SK-N-SH (cell line): ENCODE measurements at regions not wholly inside any gene's neighbourhood (a gene's known extent, or its start where the extent isn't known, plus 50 kb on each side); places are given as distances from the start of the nearest gene placed in this dataset.

ENCODE experiments used
- CTCF ChIA-PET: fragments of 300-600, 350-600 bp; formaldehyde crosslinking; extraction: SDS; loops from one replicate; lab custom pipeline; 2021; lab: Yijun Ruan, JAX
- POLR2A ChIA-PET: fragments of 350-600 bp; sonication (Branson Sonifier 250); formaldehyde crosslinking; extraction: SDS; loops from one replicate; lab custom pipeline; 2020; ENCODE audit warnings: antibody characterized with exemption, inconsistent platforms; lab: Yijun Ruan, JAX
- DNase-seq: peaks from one replicate; pipeline ENCODE4 v3.0.0; 2012
- H2AFZ ChIP-seq: fragments of 200-600 bp; sonication (generic); 2 replicates; pipeline ENCODE4 v1.8.1; 2016; ENCODE audit warnings: antibody characterized with exemption, mild to moderate bottlenecking, low read depth
- H3F3A ChIP-seq: fragments of 200-600 bp; sonication (generic); replicated peaks from 2 replicates; pipeline ENCODE3; 2016; ENCODE audit warnings: antibody characterized with exemption, mild to moderate bottlenecking; ENCODE audit not compliant: insufficient read depth
- H3K27ac ChIP-seq, 2 experiments: fragments of 200-500 bp in 1 of 2; fragments of 200-600 bp in 1 of 2; sonication (Bioruptor generic) in 1 of 2; sonication (generic), shearing (Covaris generic) in 1 of 2; 2 replicates each; pipeline versions ENCODE4 v1.5.1 to v1.6.1; 2014 to 2016; ENCODE audit warnings: low read depth in 2 of 2, inconsistent platforms in 1 of 2, low read length in 1 of 2, mild to moderate bottlenecking in 1 of 2, mixed read lengths in 1 of 2
- H3K27me3 ChIP-seq: fragments of 200-600 bp; sonication (generic), shearing (Covaris generic); 2 replicates; pipeline ENCODE4 v1.6.1; 2016; ENCODE audit warnings: mixed run types; ENCODE audit not compliant: insufficient read depth
- H3K36me3 ChIP-seq, 2 experiments: fragments of 200-500 bp in 1 of 2; fragments of 200-600 bp in 1 of 2; sonication (Bioruptor generic) in 1 of 2; sonication (generic) in 1 of 2; replicated peaks in 1 of 2; 2 replicates each; pipeline versions ENCODE3 to v1.5.1; 2014 to 2016; ENCODE audit warnings: low read length in 1 of 2, mild to moderate bottlenecking in 1 of 2; ENCODE audit not compliant: insufficient read depth in 2 of 2, control insufficient read depth in 1 of 2
- H3K4me1 ChIP-seq, 2 experiments: fragments of 200-500 bp in 1 of 2; fragments of 200-600 bp in 1 of 2; sonication (Bioruptor generic) in 1 of 2; sonication (generic), shearing (Covaris generic) in 1 of 2; 2 replicates each; pipeline versions ENCODE4 v1.5.1 to v1.6.1; 2014 to 2016; ENCODE audit warnings: low read depth in 1 of 2, low read length in 1 of 2, mixed run types in 1 of 2; ENCODE audit not compliant: insufficient read depth in 2 of 2, control insufficient read depth in 1 of 2
- H3K4me2 ChIP-seq: fragments of 200-600 bp; sonication (generic), shearing (Covaris generic); 2 replicates; pipeline ENCODE4 v1.6.1; 2017; ENCODE audit warnings: mixed run types
- H3K4me3 ChIP-seq, 2 experiments: fragments of 200-500 bp in 1 of 2; fragments of 200-600 bp in 1 of 2; sonication (Bioruptor generic) in 1 of 2; sonication (generic), shearing (Covaris generic) in 1 of 2; 2 replicates each; pipeline versions ENCODE4 v1.5.1 to v1.8.1; 2014 to 2016; ENCODE audit warnings: low read depth in 2 of 2, inconsistent platforms in 1 of 2, low read length in 1 of 2, mild to moderate bottlenecking in 1 of 2, mixed read lengths in 1 of 2, moderate library complexity in 1 of 2
- H3K79me2 ChIP-seq: fragments of 200-600 bp; sonication (generic); 2 replicates; pipeline ENCODE4 v1.8.1; 2017; ENCODE audit warnings: mild to moderate bottlenecking; ENCODE audit not compliant: insufficient read depth
- H3K9ac ChIP-seq: fragments of 200-600 bp; sonication (generic); 2 replicates; pipeline ENCODE4 v1.6.1; 2017; ENCODE audit warnings: mixed run types
- H3K9me2 ChIP-seq: fragments of 200-600 bp; sonication (generic); 2 replicates; pipeline ENCODE4 v1.6.1; 2017; ENCODE audit warnings: mixed run types
- H3K9me3 ChIP-seq: fragments of 200-600 bp; sonication (generic); 2 replicates; pipeline ENCODE4 v1.6.1; 2017; ENCODE audit warnings: mixed run types, mild to moderate bottlenecking, moderate library complexity
- H4K20me1 ChIP-seq: fragments of 200-600 bp; sonication (generic); 2 replicates; pipeline ENCODE4 v1.6.1; 2017; ENCODE audit warnings: mild to moderate bottlenecking, mixed run types; ENCODE audit not compliant: insufficient read depth
- FOXM1 ChIP-seq: IDR thresholded peaks from 2 replicates; pipeline ENCODE4 v1.4.0; 2012; ENCODE audit warnings: low read depth, mild to moderate bottlenecking
- GABPA ChIP-seq: IDR thresholded peaks from 2 replicates; pipeline ENCODE4 v1.4.0; 2012; ENCODE audit warnings: low read depth, mild to moderate bottlenecking
- MXI1 ChIP-seq: IDR thresholded peaks from 2 replicates; pipeline ENCODE4 v1.6.1; 2012; ENCODE audit warnings: mild to moderate bottlenecking, low read depth, low read length, improper control_type of control experiment
- NFIC ChIP-seq: IDR thresholded peaks from 2 replicates; pipeline ENCODE4 v1.4.0; 2012; ENCODE audit warnings: borderline replicate concordance
- NRF1 ChIP-seq: IDR thresholded peaks from 2 replicates; pipeline ENCODE4 v1.6.1; 2012; ENCODE audit warnings: low read depth, mild to moderate bottlenecking, low read length
- POLR2AphosphoS5 ChIP-seq: IDR thresholded peaks from 2 replicates; pipeline ENCODE4 v1.6.1; 2012; ENCODE audit warnings: low read depth, low read length
- RAD21 ChIP-seq: IDR thresholded peaks from 2 replicates; pipeline ENCODE4 v1.6.1; 2012; ENCODE audit warnings: mild to moderate bottlenecking, low read length
- RCOR1 ChIP-seq: fragments of 150-350 bp; IDR thresholded peaks from 2 replicates; pipeline ENCODE4 v1.6.1; 2017; ENCODE audit warnings: antibody characterized with exemption, low read length
- RFX5 ChIP-seq: IDR thresholded peaks from 2 replicates; pipeline ENCODE4 v1.6.1; 2012; ENCODE audit warnings: mild to moderate bottlenecking, improper control_type of control experiment, low read length
- RXRA ChIP-seq: IDR thresholded peaks from 2 replicates; pipeline ENCODE4 v1.4.0; 2012; ENCODE audit warnings: low read depth, mild to moderate bottlenecking, borderline replicate concordance
- SIN3A ChIP-seq: IDR thresholded peaks from 2 replicates; pipeline ENCODE4 v1.6.1; 2012; ENCODE audit warnings: low read depth, mild to moderate bottlenecking, low read length, moderate library complexity, borderline replicate concordance
- TAF1 ChIP-seq: IDR thresholded peaks from 2 replicates; pipeline ENCODE4 v1.6.1; 2012; ENCODE audit warnings: low read depth, mild to moderate bottlenecking, low read length, moderate library complexity, borderline replicate concordance
- TEAD4 ChIP-seq: IDR thresholded peaks from 2 replicates; pipeline ENCODE4 v1.4.0; 2012; ENCODE audit warnings: mild to moderate bottlenecking, borderline replicate concordance; ENCODE audit not compliant: insufficient read depth
- YY1 ChIP-seq: IDR thresholded peaks from 2 replicates; pipeline ENCODE4 v1.4.0; 2012; ENCODE audit warnings: low read depth, mild to moderate bottlenecking
- WGBS: methylation state at CpG from one replicate; pipeline ENCODE4 v1.1.6; 2017; ENCODE audit warnings: low lambda C conversion rate; 5-methylcytosine and 5-hydroxymethylcytosine counted together
- TF ChIP-seq, protein P1 (sequence below): fragments of 150-350 bp; IDR thresholded peaks from 2 replicates; pipeline ENCODE4 v1.6.1; 2017; ENCODE audit warnings: antibody characterized with exemption, low read length, low read depth, borderline replicate concordance
- TF ChIP-seq, protein P2 (sequence below): IDR thresholded peaks from 2 replicates; pipeline ENCODE4; 2012
- TF ChIP-seq, protein P3 (sequence below): IDR thresholded peaks from 2 replicates; pipeline ENCODE4 v1.4.0; 2012; ENCODE audit warnings: low read depth, borderline replicate concordance

GRCh38 chr7:4399121-4399520 is 283.0 kb upstream of the FOXK1 start:
- TF ChIP-seq, protein P1, sequence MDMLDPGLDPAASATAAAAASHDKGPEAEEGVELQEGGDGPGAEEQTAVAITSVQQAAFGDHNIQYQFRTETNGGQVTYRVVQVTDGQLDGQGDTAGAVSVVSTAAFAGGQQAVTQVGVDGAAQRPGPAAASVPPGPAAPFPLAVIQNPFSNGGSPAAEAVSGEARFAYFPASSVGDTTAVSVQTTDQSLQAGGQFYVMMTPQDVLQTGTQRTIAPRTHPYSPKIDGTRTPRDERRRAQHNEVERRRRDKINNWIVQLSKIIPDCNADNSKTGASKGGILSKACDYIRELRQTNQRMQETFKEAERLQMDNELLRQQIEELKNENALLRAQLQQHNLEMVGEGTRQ, result no peak
- no peak for TF ChIP-seq RXRA
- TF ChIP-seq, protein P2, sequence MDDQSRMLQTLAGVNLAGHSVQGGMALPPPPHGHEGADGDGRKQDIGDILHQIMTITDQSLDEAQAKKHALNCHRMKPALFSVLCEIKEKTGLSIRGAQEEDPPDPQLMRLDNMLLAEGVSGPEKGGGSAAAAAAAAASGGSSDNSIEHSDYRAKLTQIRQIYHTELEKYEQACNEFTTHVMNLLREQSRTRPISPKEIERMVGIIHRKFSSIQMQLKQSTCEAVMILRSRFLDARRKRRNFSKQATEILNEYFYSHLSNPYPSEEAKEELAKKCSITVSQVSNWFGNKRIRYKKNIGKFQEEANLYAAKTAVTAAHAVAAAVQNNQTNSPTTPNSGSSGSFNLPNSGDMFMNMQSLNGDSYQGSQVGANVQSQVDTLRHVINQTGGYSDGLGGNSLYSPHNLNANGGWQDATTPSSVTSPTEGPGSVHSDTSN, result no peak
- TF ChIP-seq POLR2AphosphoS5, result no peak
- TF ChIP-seq RAD21, result no peak
- TF ChIP-seq NRF1, result no peak
- no peak for TF ChIP-seq NFIC
- TF ChIP-seq FOXM1, result no peak
- TF ChIP-seq MXI1, result no peak
- TF ChIP-seq RCOR1, result no peak
- TF ChIP-seq GABPA, result no peak
- no peak for TF ChIP-seq RFX5
- no peak for TF ChIP-seq YY1
- POLR2A ChIA-PET, result no interaction called here

DNA sequence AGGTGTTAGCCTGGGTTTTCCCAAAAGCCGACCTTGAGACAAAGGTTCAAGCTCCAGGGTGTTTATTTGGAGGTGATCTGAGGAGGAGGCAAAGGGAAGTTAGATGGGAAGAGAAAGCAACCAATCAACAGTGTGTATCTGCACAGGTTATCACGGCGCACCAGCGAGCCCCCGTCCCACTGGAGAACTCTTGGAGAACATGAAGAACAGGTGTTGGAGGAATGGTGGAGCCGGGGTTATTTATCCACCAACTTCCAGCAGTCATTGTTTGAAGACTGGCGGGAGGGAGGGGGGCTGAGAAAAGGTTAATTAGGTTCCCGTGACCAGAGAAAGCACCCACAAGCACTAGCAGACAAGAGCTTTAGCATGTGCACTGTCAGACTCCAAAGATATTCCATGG is 282.5 kb upstream of the FOXK1 start:
- ChIA-PET POLR2A (no interaction called here), CTCF (no interaction called here)

More at GRCh38 chr7:4399121-4399520, 283.0 kb upstream of the FOXK1 start:
- H3K79me2 ChIP-seq, result no peaks in the 10 kb centered on the region
- H3K9ac ChIP-seq, result no peak overlapping the region
- no peak overlapping the region for H3K4me3 ChIP-seq
- CTCF ChIA-PET, result no interaction called here
- peaks cover 17% of the 10 kb centered on the region; the same call in 1 of the 2 replicates for H3K9me3 ChIP-seq
- no peak overlapping the region for H3K27ac ChIP-seq
- H4K20me1 ChIP-seq, result no peaks in the 10 kb centered on the region
- DNase-seq, result no peak
- no peaks in the 10 kb centered on the region for H3K9me2 ChIP-seq
- no peaks in the 10 kb centered on the region for H3K4me1 ChIP-seq
- no peak overlapping the region for H2AFZ ChIP-seq
- H3K4me2 ChIP-seq, result no peak overlapping the region
- H3K36me3 ChIP-seq, result no peaks in the 10 kb centered on the region
- WGBS, result 44% methylated on average over 4 of the region's 4 CpGs
- no peaks in the 10 kb centered on the region for H3F3A ChIP-seq
- H3K27me3 ChIP-seq, result no peaks in the 10 kb centered on the region

More for the DNA sequence above, 282.5 kb upstream of the FOXK1 start:
- Histone ChIP-seq H3K4me1 (no peaks in the 10 kb centered on the region), H3K4me2 (no peak overlapping the region), H3K9ac (no peak overlapping the region), H3K27ac (no peak overlapping the region), H3K79me2 (no peaks in the 10 kb centered on the region), H3K27me3 (no peaks in the 10 kb centered on the region), H3K4me3 (no peak overlapping the region), H3F3A (no peaks in the 10 kb centered on the region), H3K9me3 (peaks cover 17% of the 10 kb centered on the region; the same call in 1 of the 2 replicates), H2AFZ (no peak overlapping the region), H4K20me1 (no peaks in the 10 kb centered on the region), H3K9me2 (no peaks in the 10 kb centered on the region), H3K36me3 (no peaks in the 10 kb centered on the region)
- 26% methylated on average over 8 of the region's 8 CpGs for WGBS
- TF ChIP-seq MXI1, result no peak
- TF ChIP-seq RXRA, result no peak
- TF ChIP-seq NFIC, result no peak
- TF ChIP-seq SIN3A, result no peak
- no peak for TF ChIP-seq TAF1
- TF ChIP-seq, protein P3, sequence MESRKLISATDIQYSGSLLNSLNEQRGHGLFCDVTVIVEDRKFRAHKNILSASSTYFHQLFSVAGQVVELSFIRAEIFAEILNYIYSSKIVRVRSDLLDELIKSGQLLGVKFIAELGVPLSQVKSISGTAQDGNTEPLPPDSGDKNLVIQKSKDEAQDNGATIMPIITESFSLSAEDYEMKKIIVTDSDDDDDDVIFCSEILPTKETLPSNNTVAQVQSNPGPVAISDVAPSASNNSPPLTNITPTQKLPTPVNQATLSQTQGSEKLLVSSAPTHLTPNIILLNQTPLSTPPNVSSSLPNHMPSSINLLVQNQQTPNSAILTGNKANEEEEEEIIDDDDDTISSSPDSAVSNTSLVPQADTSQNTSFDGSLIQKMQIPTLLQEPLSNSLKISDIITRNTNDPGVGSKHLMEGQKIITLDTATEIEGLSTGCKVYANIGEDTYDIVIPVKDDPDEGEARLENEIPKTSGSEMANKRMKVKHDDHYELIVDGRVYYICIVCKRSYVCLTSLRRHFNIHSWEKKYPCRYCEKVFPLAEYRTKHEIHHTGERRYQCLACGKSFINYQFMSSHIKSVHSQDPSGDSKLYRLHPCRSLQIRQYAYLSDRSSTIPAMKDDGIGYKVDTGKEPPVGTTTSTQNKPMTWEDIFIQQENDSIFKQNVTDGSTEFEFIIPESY, result no peak
- no peak for TF ChIP-seq TEAD4
- DNase-seq, result no peak
